SK-N-SH treated with all-trans-retinoic acid at 6 μM for 48 hours (cell line): ENCODE measurements at regions not wholly inside any gene's neighbourhood (a gene's known extent, or its start where the extent isn't known, plus 50 kb on each side); places are given as distances from the start of the nearest gene placed in this dataset.

ENCODE experiments used
- ATAC-seq: fragments of 200-7000 bp; cut with Tn5 transposase; 3 replicates; pipeline ENCODE4 v1.9.1; 2020; ENCODE audit warnings: mild to moderate bottlenecking, moderate library complexity
- ARNTL ChIP-seq: fragments of 450-650 bp; formaldehyde crosslinking; IDR thresholded peaks from 2 replicates; pipeline ENCODE4 v1.5.0; 2020; ENCODE audit warnings: low read depth, mild to moderate bottlenecking, moderate library complexity, borderline replicate concordance
- BACH2 ChIP-seq: fragments of 250-450 bp; sonication (Bioruptor Pico); IDR thresholded peaks from 2 replicates; pipeline ENCODE4 v1.9.0; 2021; ENCODE audit warnings: mild to moderate bottlenecking, borderline replicate concordance
- CREB5 ChIP-seq: fragments of 250-450 bp; sonication (Bioruptor Pico); IDR thresholded peaks from 2 replicates; pipeline ENCODE4 v1.5.1; 2020; ENCODE audit warnings: low read depth, mild to moderate bottlenecking, moderate library complexity
- CSDC2 ChIP-seq: fragments of 250-450 bp; sonication (Bioruptor Pico); IDR thresholded peaks from 2 replicates; pipeline ENCODE4 v1.5.0; 2020; ENCODE audit warnings: mild to moderate bottlenecking, moderate library complexity
- CSRNP3 ChIP-seq: fragments of 250-450 bp; sonication (Bioruptor Pico); IDR thresholded peaks from 2 replicates; pipeline ENCODE4 v1.5.1; 2021; ENCODE audit warnings: mild to moderate bottlenecking, moderate library complexity
- ESRRG ChIP-seq: fragments of 250-450 bp; sonication (Bioruptor Pico); IDR thresholded peaks from 2 replicates; pipeline ENCODE4 v1.6.1; 2021; ENCODE audit warnings: mild to moderate bottlenecking
- GLIS3 ChIP-seq: fragments of 250-450 bp; sonication (Bioruptor Pico); IDR thresholded peaks from 2 replicates; pipeline ENCODE4 v1.5.0; 2020; ENCODE audit warnings: mild to moderate bottlenecking, moderate library complexity
- ISL1 ChIP-seq: fragments of 250-450 bp; sonication (Bioruptor Pico); IDR thresholded peaks from 2 replicates; pipeline ENCODE4 v2.1.2; 2022; ENCODE audit warnings: mild to moderate bottlenecking, moderate library complexity
- PATZ1 ChIP-seq: fragments of 250-450 bp; sonication (Bioruptor Pico); IDR thresholded peaks from 2 replicates; pipeline ENCODE4 v1.8.0; 2020; ENCODE audit warnings: mild to moderate bottlenecking, moderate library complexity, borderline replicate concordance
- PPARA ChIP-seq: fragments of 250-450 bp; sonication (Bioruptor Pico); IDR thresholded peaks from 2 replicates; pipeline ENCODE4 v1.5.0; 2020; ENCODE audit warnings: mild to moderate bottlenecking, borderline replicate concordance
- RARB ChIP-seq: fragments of 250-450 bp; sonication (Bioruptor Pico); IDR thresholded peaks from 2 replicates; pipeline ENCODE4 v1.8.0; 2021; ENCODE audit warnings: mild to moderate bottlenecking, moderate library complexity
- SNAI2 ChIP-seq: fragments of 250-450 bp; sonication (Bioruptor Pico); IDR thresholded peaks from 2 replicates; pipeline ENCODE4 v1.5.0; 2020; ENCODE audit warnings: mild to moderate bottlenecking, moderate library complexity
- TCF4 ChIP-seq: fragments of 250-450 bp; sonication (Bioruptor Pico); IDR thresholded peaks from 2 replicates; pipeline ENCODE4 v1.8.0; 2021; ENCODE audit warnings: mild to moderate bottlenecking, moderate library complexity, borderline replicate concordance
- TOX ChIP-seq: fragments of 250-450 bp; sonication (Bioruptor Pico); IDR thresholded peaks from 2 replicates; pipeline ENCODE4 v1.8.0; 2021; ENCODE audit warnings: mild to moderate bottlenecking, moderate library complexity, borderline replicate concordance
- TSHZ2 ChIP-seq: fragments of 250-450 bp; sonication (Bioruptor Pico); IDR thresholded peaks from 2 replicates; pipeline ENCODE4 v1.5.0; 2020; ENCODE audit warnings: mild to moderate bottlenecking, moderate library complexity
- ZC3H10 ChIP-seq: fragments of 250-450 bp; sonication (Bioruptor Pico); IDR thresholded peaks from 2 replicates; pipeline ENCODE4 v1.5.1; 2021; ENCODE audit warnings: mild to moderate bottlenecking, moderate library complexity
- ZFP3 ChIP-seq: fragments of 250-450 bp; sonication (Bioruptor Pico); IDR thresholded peaks from 2 replicates; pipeline ENCODE4 v1.5.0; 2020; ENCODE audit warnings: mild to moderate bottlenecking, moderate library complexity
- ZFP30 ChIP-seq: fragments of 450-650 bp; formaldehyde crosslinking; IDR thresholded peaks from 2 replicates; pipeline ENCODE4 v1.5.0; 2022; ENCODE audit warnings: mild to moderate bottlenecking, moderate library complexity
- ZNF565 ChIP-seq: fragments of 450-650 bp; formaldehyde crosslinking; conservative IDR thresholded peaks from 2 replicates; pipeline ENCODE4 v1.5.0; 2020; ENCODE audit warnings: low read depth, mild to moderate bottlenecking, moderate library complexity
- ZNF70 ChIP-seq: fragments of 450-650 bp; formaldehyde crosslinking; IDR thresholded peaks from 2 replicates; pipeline ENCODE4 v1.5.0; 2020; ENCODE audit warnings: mild to moderate bottlenecking, moderate library complexity
- ZNF8 ChIP-seq: fragments of 450-650 bp; formaldehyde crosslinking; IDR thresholded peaks from 2 replicates; pipeline ENCODE4 v1.5.0; 2020; ENCODE audit warnings: mild to moderate bottlenecking, moderate library complexity

GRCh38 chr17:70321352-70321751 lies 152.0 kb downstream of the KCNJ2 start (continued):
- no peak for TF ChIP-seq ZFP30 (CRISPR knock-in tag)
- no peak for TF ChIP-seq TOX (CRISPR knock-in tag)
- TF ChIP-seq ARNTL (CRISPR knock-in tag), result no peak
- TF ChIP-seq ZNF8 (CRISPR knock-in tag), result no peak
- TF ChIP-seq ZNF565 (CRISPR knock-in tag), result no peak
- TF ChIP-seq ZC3H10 (CRISPR knock-in tag), result no peak
- no peak for TF ChIP-seq ISL1
- no peak for TF ChIP-seq ZFP3 (CRISPR knock-in tag)
- TF ChIP-seq SNAI2 (CRISPR knock-in tag), result no peak
- no peak for TF ChIP-seq TCF4 (CRISPR knock-in tag)
- no peak for TF ChIP-seq PATZ1 (CRISPR knock-in tag)
- TF ChIP-seq, all 23 proteins: peak for 0

- no peak for TF ChIP-seq SNAI2 (CRISPR knock-in tag)
- TF ChIP-seq GLIS3 (CRISPR knock-in tag), result no peak
- no peak for TF ChIP-seq CSRNP3 (CRISPR knock-in tag)
- no peak for TF ChIP-seq RARB
- TF ChIP-seq ZFP30 (CRISPR knock-in tag), result no peak
- TF ChIP-seq ZFP3 (CRISPR knock-in tag), result no peak
- TF ChIP-seq CREB5, result no peak
- TF ChIP-seq TCF4 (CRISPR knock-in tag), result no peak
- TF ChIP-seq PATZ1 (CRISPR knock-in tag), result no peak
- no peak for TF ChIP-seq ESRRG (CRISPR knock-in tag)
- ATAC-seq, result no peak
Observed at GRCh38 chr17:70323269-70323668, 153.9 kb downstream of the KCNJ2 start.

- no peak for ATAC-seq
- TF ChIP-seq ISL1 (no peak), PATZ1 (CRISPR knock-in tag) (no peak), GLIS3 (CRISPR knock-in tag) (no peak), PPARA (no peak), RARB (no peak), BACH2 (CRISPR knock-in tag) (no peak), TSHZ2 (CRISPR knock-in tag) (no peak), ZFP3 (CRISPR knock-in tag) (no peak), CREB5 (no peak), ZNF70 (CRISPR knock-in tag) (no peak), TOX (CRISPR knock-in tag) (no peak), TCF4 (CRISPR knock-in tag) (no peak), ZFP30 (CRISPR knock-in tag) (no peak), ARNTL (CRISPR knock-in tag) (no peak), ZNF565 (CRISPR knock-in tag) (no peak), SNAI2 (CRISPR knock-in tag) (no peak), CSDC2 (no peak), CSRNP3 (CRISPR knock-in tag) (no peak)
Observed at GRCh38 chr17:70324031-70324430, 154.7 kb downstream of the KCNJ2 start.
